ENCODE measurements at regions not wholly inside any gene's neighbourhood (a gene's known extent, or its start where the extent isn't known, plus 50 kb on each side); places are given as distances from the start of the nearest gene placed in this dataset.

DNA sequence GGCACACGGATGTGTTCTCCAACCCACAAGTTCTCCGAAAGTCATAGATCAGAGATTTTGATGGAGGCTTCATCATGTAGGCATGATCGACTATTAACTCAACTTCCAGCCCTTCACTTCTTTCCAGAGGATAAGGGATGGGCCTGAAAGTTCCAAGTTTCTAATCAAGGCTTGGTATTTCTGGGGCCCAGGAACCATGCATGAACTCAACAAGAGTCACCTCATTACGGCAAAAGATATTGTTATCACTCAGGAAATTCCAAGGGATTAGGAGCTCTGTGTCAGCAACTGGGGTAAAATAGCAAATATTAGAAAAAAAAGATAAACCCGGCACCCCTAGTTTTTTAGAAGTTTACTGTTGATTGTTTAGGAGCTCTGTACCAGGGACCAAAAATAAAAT is 240.1 kb upstream of the PPP1R2C start:
- TF ChIP-seq POLR2AphosphoS5 (IDR thresholded peaks at IDR 0.05; ENCODE audit: low read depth, low read length) (no peak), REST (IDR thresholded peaks at IDR 0.05; ENCODE audit: insufficient read depth in 1 of 2, low read depth in 2 of 2, low read length in 2 of 2) (no peak), TAF1 (IDR thresholded peaks at IDR 0.05; ENCODE audit: borderline replicate concordance, insufficient read depth, low read length) (no peak), SIN3A (IDR thresholded peaks at IDR 0.05; ENCODE audit: borderline replicate concordance, insufficient read depth, low read length) (no peak), FOXP2 (optimal IDR thresholded peaks at IDR 0.05; ENCODE audit: borderline replicate concordance, extremely low read depth, extremely low read length, insufficient read depth) (no peak)
